ENCODE measurements at regions not wholly inside any gene's neighbourhood (a gene's known extent, or its start where the extent isn't known, plus 50 kb on each side); places are given as distances from the start of the nearest gene placed in this dataset.

- Mint-ChIP-seq H3K27me3 (ENCODE audit: low read depth) (no peaks in the 10 kb centered on the region), H3K36me3 (ENCODE audit: low read depth) (no peaks in the 10 kb centered on the region), H3K9me3 (no peaks in the 10 kb centered on the region), H3K4me3 (no peak overlapping the region), H3K27ac (ENCODE audit: unreplicated experiment) (no peak overlapping the region), H3K4me1 (no peaks in the 10 kb centered on the region)
- no peak for DNase-seq (ENCODE audit: low read depth, low spot score)
- no peak for TF ChIP-seq CTCF (conservative IDR thresholded peaks at IDR 0.05)
Measured at GRCh38 chr3:78015856-78016255, 976.0 kb downstream of the ROBO2 start.

- no peak overlapping the region for H3K27ac Mint-ChIP-seq (ENCODE audit: unreplicated experiment)
Measured at GRCh38 chr3:78021710-78022109, 981.8 kb downstream of the ROBO2 start.

GRCh38 chr3:78022232-78022631 is 982.3 kb downstream of the ROBO2 start:
- no peaks in the 10 kb centered on the region for H3K4me1 Mint-ChIP-seq
- no peaks in the 10 kb centered on the region for H3K27me3 Mint-ChIP-seq (ENCODE audit: low read depth)
- no peak overlapping the region for H3K4me3 Mint-ChIP-seq
- H3K9me3 Mint-ChIP-seq: peaks cover 4% of the 10 kb centered on the region
- H3K36me3 Mint-ChIP-seq (ENCODE audit: low read depth): no peaks in the 10 kb centered on the region
- no peak for DNase-seq (ENCODE audit: low read depth, low spot score)
- no peak overlapping the region for H3K27ac Mint-ChIP-seq (ENCODE audit: unreplicated experiment)
- no peak for TF ChIP-seq CTCF (conservative IDR thresholded peaks at IDR 0.05)

More at GRCh38 chr3:78021710-78022109, 981.8 kb downstream of the ROBO2 start:
- Mint-ChIP-seq H3K4me3 (no peak overlapping the region), H3K4me1 (no peaks in the 10 kb centered on the region), H3K9me3 (peaks cover 4% of the 10 kb centered on the region), H3K27me3 (ENCODE audit: low read depth) (no peaks in the 10 kb centered on the region), H3K36me3 (ENCODE audit: low read depth) (no peaks in the 10 kb centered on the region)
- no peak for DNase-seq (ENCODE audit: low read depth, low spot score)
- no peak for TF ChIP-seq CTCF (conservative IDR thresholded peaks at IDR 0.05)

GRCh38 chr3:78023257-78023656 is 983.4 kb downstream of the ROBO2 start:
- Mint-ChIP-seq H3K27ac (ENCODE audit: unreplicated experiment) (no peak overlapping the region), H3K4me1 (no peaks in the 10 kb centered on the region), H3K9me3 (peaks cover 4% of the 10 kb centered on the region), H3K4me3 (no peak overlapping the region), H3K27me3 (ENCODE audit: low read depth) (no peaks in the 10 kb centered on the region), H3K36me3 (ENCODE audit: low read depth) (no peaks in the 10 kb centered on the region)
- no peak for DNase-seq (ENCODE audit: low read depth, low spot score)
- TF ChIP-seq CTCF (conservative IDR thresholded peaks at IDR 0.05): no peak

GRCh38 chr3:78025916-78026315 is 986.0 kb downstream of the ROBO2 start:
- Mint-ChIP-seq H3K4me1 (no peaks in the 10 kb centered on the region), H3K36me3 (ENCODE audit: low read depth) (peaks cover 4% of the 10 kb centered on the region), H3K27me3 (ENCODE audit: low read depth) (no peaks in the 10 kb centered on the region), H3K4me3 (no peak overlapping the region), H3K27ac (ENCODE audit: unreplicated experiment) (no peak overlapping the region), H3K9me3 (peaks cover 4% of the 10 kb centered on the region)
- TF ChIP-seq CTCF (conservative IDR thresholded peaks at IDR 0.05): no peak
- DNase-seq (ENCODE audit: low read depth, low spot score): no peak

- Mint-ChIP-seq H3K36me3 (ENCODE audit: low read depth) (peaks cover 4% of the 10 kb centered on the region), H3K9me3 (peaks cover 4% of the 10 kb centered on the region), H3K27ac (ENCODE audit: unreplicated experiment) (no peak overlapping the region), H3K4me1 (no peaks in the 10 kb centered on the region), H3K27me3 (ENCODE audit: low read depth) (no peaks in the 10 kb centered on the region), H3K4me3 (no peak overlapping the region)
- no peak for TF ChIP-seq CTCF (conservative IDR thresholded peaks at IDR 0.05)
- no peak for DNase-seq (ENCODE audit: low read depth, low spot score)
Measured at GRCh38 chr3:78026318-78026828, 986.5 kb downstream of the ROBO2 start.

Measured in neural crest cell (in vitro differentiated cells).